Activated CD8-positive, alpha-beta T cell treated with anti-CD3 and anti-CD28 coated beads for 36 hours (primary cell): ENCODE measurements at regions not wholly inside any gene's neighbourhood (a gene's known extent, or its start where the extent isn't known, plus 50 kb on each side); places are given as distances from the start of the nearest gene placed in this dataset.

Experiments
- ATAC-seq: fragments of 200-7000 bp; cut with Tn5 transposase; one replicate; pipeline ENCODE4 v1.10.0; 2021; ENCODE audit warnings: mild to moderate bottlenecking, moderate library complexity
- CTCF ChIA-PET: fragments of 350-600 bp; sonication (Branson Sonifier 250); formaldehyde crosslinking; loops from one replicate; lab custom pipeline; 2021; ENCODE audit warnings: antibody characterized with exemption; lab: Charles Lee
- POLR2A ChIA-PET: fragments of 350-600 bp; sonication (Branson Sonifier 250); formaldehyde crosslinking; loops from one replicate; lab custom pipeline; 2021; ENCODE audit warnings: antibody characterized with exemption; lab: Charles Lee
- DNase-seq: peaks from one replicate; pipeline ENCODE4 v3.0.0-alpha.2; 2020
- H3K27ac Mint-ChIP-seq: one replicate; pipeline ENCODE4 v1.8.0; 2021; ENCODE audit warnings: mild to moderate bottlenecking, mixed read lengths
- H3K27me3 Mint-ChIP-seq: one replicate; pipeline ENCODE4 v1.8.0; 2021; ENCODE audit warnings: mixed read lengths
- H3K36me3 Mint-ChIP-seq: one replicate; pipeline ENCODE4 v1.8.0; 2021; ENCODE audit warnings: low read depth, mixed read lengths
- H3K4me1 Mint-ChIP-seq: one replicate; pipeline ENCODE4 v1.8.0; 2021; ENCODE audit warnings: low read depth, mixed read lengths
- H3K4me3 Mint-ChIP-seq: one replicate; pipeline ENCODE4 v1.8.0; 2021; ENCODE audit warnings: mild to moderate bottlenecking, moderate library complexity, mixed read lengths
- H3K9me3 Mint-ChIP-seq: one replicate; pipeline ENCODE4 v1.8.0; 2021; ENCODE audit warnings: mixed read lengths
- intact Hi-C: fragments of 100-400 bp; cut with micrococcal nuclease; formaldehyde crosslinking; loops from one replicate; pipeline ENCODE4 v1.10.0; 2022
- TF ChIP-seq, protein P1 (sequence below): fragments of 200-600 bp; IDR thresholded peaks from one replicate; pipeline ENCODE4 v1.8.0; 2022; ENCODE audit warnings: antibody characterized with exemption, mild to moderate bottlenecking

- ATAC-seq (no peak), DNase-seq (no peak)
- H3K36me3 Mint-ChIP-seq, result no peaks in the 10 kb centered on the region
- H3K4me3 Mint-ChIP-seq, result no peak overlapping the region
- H3K27ac Mint-ChIP-seq, result no peak overlapping the region
- TF ChIP-seq, protein P1, sequence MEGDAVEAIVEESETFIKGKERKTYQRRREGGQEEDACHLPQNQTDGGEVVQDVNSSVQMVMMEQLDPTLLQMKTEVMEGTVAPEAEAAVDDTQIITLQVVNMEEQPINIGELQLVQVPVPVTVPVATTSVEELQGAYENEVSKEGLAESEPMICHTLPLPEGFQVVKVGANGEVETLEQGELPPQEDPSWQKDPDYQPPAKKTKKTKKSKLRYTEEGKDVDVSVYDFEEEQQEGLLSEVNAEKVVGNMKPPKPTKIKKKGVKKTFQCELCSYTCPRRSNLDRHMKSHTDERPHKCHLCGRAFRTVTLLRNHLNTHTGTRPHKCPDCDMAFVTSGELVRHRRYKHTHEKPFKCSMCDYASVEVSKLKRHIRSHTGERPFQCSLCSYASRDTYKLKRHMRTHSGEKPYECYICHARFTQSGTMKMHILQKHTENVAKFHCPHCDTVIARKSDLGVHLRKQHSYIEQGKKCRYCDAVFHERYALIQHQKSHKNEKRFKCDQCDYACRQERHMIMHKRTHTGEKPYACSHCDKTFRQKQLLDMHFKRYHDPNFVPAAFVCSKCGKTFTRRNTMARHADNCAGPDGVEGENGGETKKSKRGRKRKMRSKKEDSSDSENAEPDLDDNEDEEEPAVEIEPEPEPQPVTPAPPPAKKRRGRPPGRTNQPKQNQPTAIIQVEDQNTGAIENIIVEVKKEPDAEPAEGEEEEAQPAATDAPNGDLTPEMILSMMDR, result no peak
- intact Hi-C loops, result no loop called here
- H3K9me3 Mint-ChIP-seq, result peaks cover 2% of the 10 kb centered on the region
- peaks cover 2% of the 10 kb centered on the region for H3K27me3 Mint-ChIP-seq
- H3K4me1 Mint-ChIP-seq, result no peaks in the 10 kb centered on the region
- POLR2A ChIA-PET, result no interaction called here
- CTCF ChIA-PET, result no interaction called here
Observed at GRCh38 chr14:104316121-104316722, 177.8 kb downstream of the KIF26A start.

DNA sequence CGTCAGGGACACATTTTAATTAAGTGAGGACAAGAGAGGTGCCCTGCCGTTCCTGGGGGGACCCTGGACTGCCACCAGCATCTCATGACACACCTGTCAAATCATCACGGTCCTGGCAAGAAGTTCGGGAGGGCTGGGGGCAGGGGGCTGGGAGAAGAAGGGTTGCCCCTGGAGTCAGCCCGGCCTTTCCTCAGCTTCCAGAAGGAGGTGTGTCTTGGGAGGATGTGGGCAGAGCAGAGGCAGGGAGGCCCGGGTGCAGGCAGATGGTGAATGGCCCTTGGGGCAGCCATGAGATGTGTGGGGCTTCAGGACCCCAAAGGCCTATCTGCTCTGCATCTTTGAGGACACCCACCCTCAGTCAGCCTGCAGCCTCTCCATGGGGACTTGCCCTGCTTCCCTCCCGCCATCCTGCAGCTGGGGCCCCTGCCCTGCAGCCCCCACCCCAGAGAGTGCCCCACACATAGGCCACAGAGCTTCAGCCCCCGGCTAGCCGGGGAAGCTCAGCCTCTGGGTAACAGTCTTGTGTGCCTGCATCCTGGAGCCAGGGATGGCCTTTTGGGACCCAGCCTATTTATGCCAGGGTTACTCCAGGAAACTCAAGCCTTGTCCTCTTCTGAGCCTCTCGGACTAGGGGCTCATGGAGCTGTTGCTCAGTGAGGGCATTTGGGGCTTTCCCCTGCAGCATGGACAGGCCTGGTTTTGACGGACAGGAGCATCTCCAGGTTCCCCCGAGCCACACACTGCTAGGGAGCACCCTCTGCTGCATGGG, 178.5 kb downstream of the KIF26A start:
- intact Hi-C loops, result no loop called here
- no peak for DNase-seq
- no peak overlapping the region for H3K27ac Mint-ChIP-seq
- no peaks in the 10 kb centered on the region for H3K9me3 Mint-ChIP-seq
- ChIA-PET POLR2A (no interaction called here), CTCF (no interaction called here)
- H3K27me3 Mint-ChIP-seq, result peaks cover 2% of the 10 kb centered on the region
- H3K36me3 Mint-ChIP-seq, result no peaks in the 10 kb centered on the region
- no peaks in the 10 kb centered on the region for H3K4me1 Mint-ChIP-seq
- no peak for ATAC-seq
- H3K4me3 Mint-ChIP-seq, result no peak overlapping the region
- TF ChIP-seq, protein P1, result no peak

- ChIA-PET POLR2A (no interaction called here), CTCF (no interaction called here)
- TF ChIP-seq, protein P1, result no peak
- H3K27ac Mint-ChIP-seq, result no peak overlapping the region
- intact Hi-C loops, result no loop called here
- no peak for ATAC-seq
- no peaks in the 10 kb centered on the region for H3K4me1 Mint-ChIP-seq
- no peak overlapping the region for H3K4me3 Mint-ChIP-seq
- peaks cover 3% of the 10 kb centered on the region for H3K27me3 Mint-ChIP-seq
- no peaks in the 10 kb centered on the region for H3K36me3 Mint-ChIP-seq
- no peaks in the 10 kb centered on the region for H3K9me3 Mint-ChIP-seq
- no peak for DNase-seq
Observed at GRCh38 chr14:104317492-104317805, 179.1 kb downstream of the KIF26A start.

GRCh38 chr14:104317975-104318557, 179.7 kb downstream of the KIF26A start:
- TF ChIP-seq, protein P1, result no peak
- Mint-ChIP-seq H3K4me1 (no peaks in the 10 kb centered on the region), H3K27me3 (peaks cover 5% of the 10 kb centered on the region), H3K27ac (no peak overlapping the region), H3K9me3 (no peaks in the 10 kb centered on the region), H3K36me3 (no peaks in the 10 kb centered on the region), H3K4me3 (no peak overlapping the region)
- DNase-seq (no peak), ATAC-seq (no peak)
- POLR2A ChIA-PET, result no interaction called here
- intact Hi-C loops, result no loop called here
- CTCF ChIA-PET, result no interaction called here
